Tibial nerve (tissue), 4 donors: ENCODE measurements at regions not wholly inside any gene's neighbourhood (a gene's known extent, or its start where the extent isn't known, plus 50 kb on each side); places are given as distances from the start of the nearest gene placed in this dataset.

ENCODE experiments used
- DNase-seq, 2 donors: peaks; one replicate each; pipeline ENCODE4 v3.0.0-alpha.2; 2019; ENCODE audit warnings: low spot score in 2 of 2
- H3K27ac ChIP-seq, 4 donors: fragments of 200-600 bp; sonication (generic) in 3 of 4; one replicate each; pipeline ENCODE4 v1.5.1; 2017 to 2019; ENCODE audit warnings: mild to moderate bottlenecking in 1 of 4
- H3K27me3 ChIP-seq, 2 donors: fragments of 200-600 bp; sonication (generic) in 1 of 2; one replicate each; pipeline versions ENCODE4 v1.5.1 to v1.6.0; 2017 to 2019
- H3K36me3 ChIP-seq, 3 donors: fragments of 200-600 bp; sonication (generic); one replicate each; pipeline ENCODE4 v1.5.1; 2018 to 2019
- H3K4me1 ChIP-seq, 4 donors: fragments of 200-600 bp; sonication (generic) in 3 of 4; one replicate each; pipeline ENCODE4 v1.5.1; 2017 to 2019
- H3K4me3 ChIP-seq, 4 donors: fragments of 200-600 bp; sonication (generic) in 3 of 4; one replicate each; pipeline ENCODE4 v1.5.1; 2017 to 2019; ENCODE audit warnings: mild to moderate bottlenecking in 1 of 4, moderate library complexity in 1 of 4
- H3K9me3 ChIP-seq, 4 donors: fragments of 200-600 bp; sonication (generic) in 3 of 4; one replicate each; pipeline ENCODE4 v1.5.1; 2017 to 2019
- CTCF ChIP-seq, 5 experiments: fragments of 200-600 bp in 3 of 5; fragments of 450-650 bp in 2 of 5; sonication (generic) in 3 of 5; IDR thresholded peaks; one replicate each; pipeline ENCODE4 v1.5.1; 2016 to 2019; ENCODE audit warnings: antibody characterized with exemption in 5 of 5, mild to moderate bottlenecking in 3 of 5, moderate library complexity in 2 of 5
- EP300 ChIP-seq, 2 donors: sonication (generic); formaldehyde crosslinking; IDR thresholded peaks; one replicate each; pipeline ENCODE4 v1.6.1; 2017; ENCODE audit warnings: antibody characterized with exemption in 2 of 2, mild to moderate bottlenecking in 1 of 2
- POLR2A ChIP-seq, 2 donors: fragments of 450-650 bp; IDR thresholded peaks; one replicate each; pipeline ENCODE4 v1.6.1; 2017; ENCODE audit warnings: antibody characterized with exemption in 2 of 2, mild to moderate bottlenecking in 2 of 2, moderate library complexity in 2 of 2
- WGBS, 2 donors: methylation state at CpG; one replicate each; pipeline ENCODE4 v1.1.5; 2018; 5-methylcytosine and 5-hydroxymethylcytosine counted together

GRCh38 chr2:138902239-138902871, 122.2 kb upstream of the NXPH2 start:
- no peaks in the 10 kb centered on the region for H3K27me3 ChIP-seq
- 96 to 97% methylated on average over 21 to 26 of the region's 29 CpGs for WGBS, 2 donors

GRCh38 chr2:138901530-138901929, 121.3 kb upstream of the NXPH2 start:
- H3K36me3 ChIP-seq: no peaks in the 10 kb centered on the region
- no peak overlapping the region for H3K4me3 ChIP-seq
- DNase-seq: no peak
- H3K27me3 ChIP-seq: no peaks in the 10 kb centered on the region
- H3K9me3 ChIP-seq: peaks cover 0 to 5% (median 0%) of the 10 kb centered on the region in 4 donors
- no peaks in the 10 kb centered on the region for H3K4me1 ChIP-seq
- H3K27ac ChIP-seq: no peak overlapping the region
- TF ChIP-seq CTCF (IDR thresholded peaks at IDR 0.05) (no peak), POLR2A (IDR thresholded peaks at IDR 0.05) (no peak), EP300 (IDR thresholded peaks at IDR 0.05) (no peak)
- WGBS, 2 donors: 96 to 99% methylated on average over 9 to 10 of the region's 11 CpGs

More at GRCh38 chr2:138902239-138902871, 122.2 kb upstream of the NXPH2 start:
- TF ChIP-seq EP300 (IDR thresholded peaks at IDR 0.05) (no peak), POLR2A (IDR thresholded peaks at IDR 0.05) (no peak), CTCF (IDR thresholded peaks at IDR 0.05) (no peak)
- peaks cover 0 to 5% (median 0%) of the 10 kb centered on the region in 4 donors for H3K9me3 ChIP-seq
- H3K4me3 ChIP-seq: no peak overlapping the region
- H3K4me1 ChIP-seq: no peaks in the 10 kb centered on the region
- no peak overlapping the region for H3K27ac ChIP-seq
- DNase-seq: no peak
- H3K36me3 ChIP-seq: no peaks in the 10 kb centered on the region

- no peak for DNase-seq
- Histone ChIP-seq H3K4me1 (no peaks in the 10 kb centered on the region), H3K27ac (no peak overlapping the region), H3K9me3 (peaks cover 0 to 5% (median 0%) of the 10 kb centered on the region in 4 donors), H3K36me3 (no peaks in the 10 kb centered on the region), H3K27me3 (no peaks in the 10 kb centered on the region), H3K4me3 (no peak overlapping the region)
- no peak for TF ChIP-seq CTCF (IDR thresholded peaks at IDR 0.05)
- TF ChIP-seq EP300 (IDR thresholded peaks at IDR 0.05): no peak
- TF ChIP-seq POLR2A (IDR thresholded peaks at IDR 0.05): no peak
Measured at GRCh38 chr2:138898855-138899254, 118.7 kb upstream of the NXPH2 start.

GRCh38 chr2:138897274-138897673, 117.1 kb upstream of the NXPH2 start:
- no peak overlapping the region for H3K4me3 ChIP-seq
- H3K4me1 ChIP-seq: no peaks in the 10 kb centered on the region
- WGBS, 2 donors: 88 to 90% methylated on average over 12 of the region's 12 CpGs
- H3K36me3 ChIP-seq: no peaks in the 10 kb centered on the region
- no peak for DNase-seq
- no peaks in the 10 kb centered on the region for H3K27me3 ChIP-seq
- H3K27ac ChIP-seq: no peak overlapping the region
- peaks cover 0 to 1% (median 0%) of the 10 kb centered on the region in 4 donors for H3K9me3 ChIP-seq
- TF ChIP-seq EP300 (IDR thresholded peaks at IDR 0.05) (no peak), POLR2A (IDR thresholded peaks at IDR 0.05) (no peak), CTCF (IDR thresholded peaks at IDR 0.05) (no peak)

GRCh38 chr2:138893746-138894145, 113.6 kb upstream of the NXPH2 start:
- WGBS, 2 donors: 73 to 74% methylated on average over 3 of the region's 3 CpGs
- Histone ChIP-seq H3K27me3 (no peaks in the 10 kb centered on the region), H3K9me3 (no peaks in the 10 kb centered on the region), H3K27ac (no peak overlapping the region), H3K36me3 (no peaks in the 10 kb centered on the region), H3K4me1 (no peaks in the 10 kb centered on the region), H3K4me3 (no peak overlapping the region)
- DNase-seq: no peak
- TF ChIP-seq EP300 (IDR thresholded peaks at IDR 0.05) (no peak), POLR2A (IDR thresholded peaks at IDR 0.05) (no peak), CTCF (IDR thresholded peaks at IDR 0.05) (no peak)
